Liver (tissue), 8 donors: ENCODE measurements at regions not wholly inside any gene's neighbourhood (a gene's known extent, or its start where the extent isn't known, plus 50 kb on each side); places are given as distances from the start of the nearest gene placed in this dataset.

Source experiments
- DNase-seq: peaks from one replicate; pipeline ENCODE4 v3.0.0-alpha.2; 2017; ENCODE audit warnings: low spot score
- H3K27ac ChIP-seq, 2 donors: one replicate each; pipeline ENCODE4 v1.7.0; 2013; ENCODE audit warnings: inconsistent platforms in 2 of 2, low read length in 2 of 2, control low read depth in 1 of 2, low read depth in 1 of 2, mild to moderate bottlenecking in 1 of 2
- H3K27me3 ChIP-seq, 4 donors: one replicate each; pipeline versions ENCODE4 v1.6.1 to v1.7.0; 2013; ENCODE audit warnings: low read length in 3 of 4, inconsistent platforms in 1 of 4, mild to moderate bottlenecking in 1 of 4, moderate library complexity in 1 of 4; ENCODE audit not compliant: control insufficient read depth in 4 of 4, insufficient read depth in 4 of 4
- H3K36me3 ChIP-seq, 4 donors: one replicate each; pipeline versions ENCODE4 v1.6.1 to v1.7.0; 2013; ENCODE audit warnings: low read length in 3 of 4, mild to moderate bottlenecking in 3 of 4, low read depth in 1 of 4, moderate library complexity in 1 of 4; ENCODE audit not compliant: control insufficient read depth in 4 of 4, insufficient read depth in 3 of 4
- H3K4me1 ChIP-seq, 4 donors: one replicate each; pipeline versions ENCODE4 v1.6.1 to v1.7.0; 2013; ENCODE audit warnings: low read length in 3 of 4, mild to moderate bottlenecking in 3 of 4, moderate library complexity in 1 of 4; ENCODE audit not compliant: control insufficient read depth in 4 of 4, insufficient read depth in 4 of 4
- H3K4me3 ChIP-seq, 3 donors: one replicate each; pipeline versions ENCODE4 v1.6.1 to v1.7.0; 2013; ENCODE audit warnings: low read length in 3 of 3, control low read depth in 1 of 3, low read depth in 1 of 3, mild to moderate bottlenecking in 1 of 3
- H3K9ac ChIP-seq, 2 donors: one replicate each; pipeline ENCODE4 v1.7.0; 2013; ENCODE audit warnings: low read length in 2 of 2, mild to moderate bottlenecking in 2 of 2, moderate library complexity in 2 of 2, control low read depth in 1 of 2, low read depth in 1 of 2
- H3K9me3 ChIP-seq, 4 donors: one replicate each; pipeline versions ENCODE4 v1.6.1 to v1.7.0; 2013; ENCODE audit warnings: low read length in 3 of 4; ENCODE audit not compliant: control insufficient read depth in 4 of 4
- ATF3 ChIP-seq: IDR thresholded peaks from 2 replicates; pipeline ENCODE4 v1.6.1; 2016; ENCODE audit warnings: antibody characterized with exemption
- CTCF ChIP-seq: fragments of 150-350 bp; IDR thresholded peaks from 2 replicates; pipeline ENCODE4 v1.5.1; 2017; ENCODE audit warnings: improper control_type of control experiment, low read depth, low read length; ENCODE audit not compliant: missing input control
- EGR1 ChIP-seq, 2 donors: IDR thresholded peaks; 2 replicates each; pipeline ENCODE4 v1.6.1; 2016 to 2018; ENCODE audit warnings: antibody characterized with exemption in 2 of 2, low read depth in 2 of 2
- FOXA1 ChIP-seq: IDR thresholded peaks from 2 replicates; pipeline ENCODE4 v1.6.1; 2016; ENCODE audit warnings: antibody characterized with exemption
- FOXA2 ChIP-seq: IDR thresholded peaks from 2 replicates; pipeline ENCODE4 v1.6.1; 2016; ENCODE audit warnings: antibody characterized with exemption
- GABPA ChIP-seq, 2 donors: IDR thresholded peaks in 1 of 2; conservative IDR thresholded peaks in 1 of 2; 2 replicates each; pipeline ENCODE4 v1.6.1; 2016; ENCODE audit warnings: antibody characterized with exemption in 2 of 2, mild to moderate bottlenecking in 1 of 2, moderate library complexity in 1 of 2
- HNF4A ChIP-seq, 2 donors: conservative IDR thresholded peaks; 2 replicates each; pipeline ENCODE4 v1.6.1; 2016; ENCODE audit warnings: antibody characterized with exemption in 2 of 2, mild to moderate bottlenecking in 2 of 2
- HNF4G ChIP-seq: IDR thresholded peaks from 2 replicates; pipeline ENCODE4 v1.6.1; 2016; ENCODE audit warnings: antibody characterized with exemption
- JUND ChIP-seq, 2 donors: IDR thresholded peaks; 2 replicates each; pipeline ENCODE4 v1.6.1; 2016; ENCODE audit warnings: antibody characterized with exemption in 2 of 2
- NR2F2 ChIP-seq: IDR thresholded peaks from 2 replicates; pipeline ENCODE4 v1.6.1; 2016; ENCODE audit warnings: antibody characterized with exemption
- RAD21 ChIP-seq, 2 donors: IDR thresholded peaks; 2 replicates each; pipeline ENCODE4 v1.6.1; 2016; ENCODE audit warnings: antibody characterized with exemption in 2 of 2, mild to moderate bottlenecking in 2 of 2
- RXRA ChIP-seq, 2 donors: IDR thresholded peaks; 2 replicates each; pipeline ENCODE4 v1.6.1; 2017 to 2018; ENCODE audit warnings: antibody characterized with exemption in 2 of 2, mild to moderate bottlenecking in 1 of 2
- SP1 ChIP-seq: IDR thresholded peaks from 2 replicates; pipeline ENCODE4 v1.6.1; 2018; ENCODE audit warnings: antibody characterized with exemption, mild to moderate bottlenecking
- TAF1 ChIP-seq: conservative IDR thresholded peaks from 2 replicates; pipeline ENCODE4 v1.6.1; 2016; ENCODE audit warnings: antibody characterized with exemption, mild to moderate bottlenecking
- YY1 ChIP-seq: IDR thresholded peaks from 2 replicates; pipeline ENCODE4 v1.6.1; 2016; ENCODE audit warnings: antibody characterized with exemption, mild to moderate bottlenecking
- WGBS: extraction: QIAGEN DNeasy Blood & Tissue Kit; methylation state at CpG from one replicate; pipeline ENCODE4 v1.1.7; 2013; 5-methylcytosine and 5-hydroxymethylcytosine counted together
- TF ChIP-seq, protein P1 (sequence below): IDR thresholded peaks from 2 replicates; pipeline ENCODE4 v1.6.1; 2016; ENCODE audit warnings: antibody characterized with exemption, mild to moderate bottlenecking
- TF ChIP-seq, protein P2 (sequence below): IDR thresholded peaks from 2 replicates; pipeline ENCODE4 v1.6.1; 2016; ENCODE audit warnings: antibody characterized with exemption
- TF ChIP-seq, protein P3 (sequence below): IDR thresholded peaks from 2 replicates; pipeline ENCODE4 v1.6.1; 2016; ENCODE audit warnings: antibody characterized with exemption
- donor health status: healthy.
- donor health status: healthy.
- donor health status: healthy.
- donor health status: healthy.
- donor health status: healthy.

DNA sequence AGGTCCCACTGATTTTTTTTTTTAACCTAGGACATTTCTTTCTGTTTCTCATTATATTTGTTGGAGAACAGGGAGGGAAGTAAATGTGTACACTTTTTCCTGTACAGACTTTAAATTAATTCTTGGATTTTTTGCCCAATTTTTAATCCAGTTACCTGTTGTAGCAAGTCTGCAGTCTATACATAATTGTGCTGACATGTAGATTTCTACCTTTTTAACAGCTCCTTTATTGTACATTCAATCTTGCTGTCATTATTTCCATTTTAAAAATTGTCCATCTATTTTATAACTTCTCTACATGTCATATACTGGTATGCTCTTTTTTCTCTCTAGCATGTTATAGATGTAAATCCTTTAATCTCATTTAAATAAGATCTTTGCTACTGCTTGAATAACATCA lies 1838.7 kb upstream of the CDH9 start:
- Histone ChIP-seq H3K27ac (no peak overlapping the region), H3K27me3 (no peaks in the 10 kb centered on the region), H3K9me3 (peaks cover 0 to 2% (median 0%) of the 10 kb centered on the region in 4 donors), H3K4me1 (no peaks in the 10 kb centered on the region), H3K9ac (no peak overlapping the region), H3K36me3 (no peaks in the 10 kb centered on the region), H3K4me3 (no peak overlapping the region)
- TF ChIP-seq EGR1 (IDR thresholded peaks at IDR 0.05; ENCODE audit: low read depth in 2 of 2) (no peak), TAF1 (no peak), RAD21 (IDR thresholded peaks at IDR 0.05) (no peak), RXRA (IDR thresholded peaks at IDR 0.05) (no peak), CTCF (no peak), YY1 (no peak), GABPA (IDR thresholded peaks at IDR 0.05 in 1 of 2, conservative IDR thresholded peaks at IDR 0.05 in 1 of 2) (no peak), HNF4G (no peak), FOXA1 (no peak), ATF3 (no peak), HNF4A (conservative IDR thresholded peaks at IDR 0.05) (no peak), JUND (IDR thresholded peaks at IDR 0.05) (no peak)
- TF ChIP-seq, protein P1, sequence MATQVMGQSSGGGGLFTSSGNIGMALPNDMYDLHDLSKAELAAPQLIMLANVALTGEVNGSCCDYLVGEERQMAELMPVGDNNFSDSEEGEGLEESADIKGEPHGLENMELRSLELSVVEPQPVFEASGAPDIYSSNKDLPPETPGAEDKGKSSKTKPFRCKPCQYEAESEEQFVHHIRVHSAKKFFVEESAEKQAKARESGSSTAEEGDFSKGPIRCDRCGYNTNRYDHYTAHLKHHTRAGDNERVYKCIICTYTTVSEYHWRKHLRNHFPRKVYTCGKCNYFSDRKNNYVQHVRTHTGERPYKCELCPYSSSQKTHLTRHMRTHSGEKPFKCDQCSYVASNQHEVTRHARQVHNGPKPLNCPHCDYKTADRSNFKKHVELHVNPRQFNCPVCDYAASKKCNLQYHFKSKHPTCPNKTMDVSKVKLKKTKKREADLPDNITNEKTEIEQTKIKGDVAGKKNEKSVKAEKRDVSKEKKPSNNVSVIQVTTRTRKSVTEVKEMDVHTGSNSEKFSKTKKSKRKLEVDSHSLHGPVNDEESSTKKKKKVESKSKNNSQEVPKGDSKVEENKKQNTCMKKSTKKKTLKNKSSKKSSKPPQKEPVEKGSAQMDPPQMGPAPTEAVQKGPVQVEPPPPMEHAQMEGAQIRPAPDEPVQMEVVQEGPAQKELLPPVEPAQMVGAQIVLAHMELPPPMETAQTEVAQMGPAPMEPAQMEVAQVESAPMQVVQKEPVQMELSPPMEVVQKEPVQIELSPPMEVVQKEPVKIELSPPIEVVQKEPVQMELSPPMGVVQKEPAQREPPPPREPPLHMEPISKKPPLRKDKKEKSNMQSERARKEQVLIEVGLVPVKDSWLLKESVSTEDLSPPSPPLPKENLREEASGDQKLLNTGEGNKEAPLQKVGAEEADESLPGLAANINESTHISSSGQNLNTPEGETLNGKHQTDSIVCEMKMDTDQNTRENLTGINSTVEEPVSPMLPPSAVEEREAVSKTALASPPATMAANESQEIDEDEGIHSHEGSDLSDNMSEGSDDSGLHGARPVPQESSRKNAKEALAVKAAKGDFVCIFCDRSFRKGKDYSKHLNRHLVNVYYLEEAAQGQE = no peak
- TF ChIP-seq, protein P2, sequence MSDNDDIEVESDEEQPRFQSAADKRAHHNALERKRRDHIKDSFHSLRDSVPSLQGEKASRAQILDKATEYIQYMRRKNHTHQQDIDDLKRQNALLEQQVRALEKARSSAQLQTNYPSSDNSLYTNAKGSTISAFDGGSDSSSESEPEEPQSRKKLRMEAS = no peak
- TF ChIP-seq, protein P3, sequence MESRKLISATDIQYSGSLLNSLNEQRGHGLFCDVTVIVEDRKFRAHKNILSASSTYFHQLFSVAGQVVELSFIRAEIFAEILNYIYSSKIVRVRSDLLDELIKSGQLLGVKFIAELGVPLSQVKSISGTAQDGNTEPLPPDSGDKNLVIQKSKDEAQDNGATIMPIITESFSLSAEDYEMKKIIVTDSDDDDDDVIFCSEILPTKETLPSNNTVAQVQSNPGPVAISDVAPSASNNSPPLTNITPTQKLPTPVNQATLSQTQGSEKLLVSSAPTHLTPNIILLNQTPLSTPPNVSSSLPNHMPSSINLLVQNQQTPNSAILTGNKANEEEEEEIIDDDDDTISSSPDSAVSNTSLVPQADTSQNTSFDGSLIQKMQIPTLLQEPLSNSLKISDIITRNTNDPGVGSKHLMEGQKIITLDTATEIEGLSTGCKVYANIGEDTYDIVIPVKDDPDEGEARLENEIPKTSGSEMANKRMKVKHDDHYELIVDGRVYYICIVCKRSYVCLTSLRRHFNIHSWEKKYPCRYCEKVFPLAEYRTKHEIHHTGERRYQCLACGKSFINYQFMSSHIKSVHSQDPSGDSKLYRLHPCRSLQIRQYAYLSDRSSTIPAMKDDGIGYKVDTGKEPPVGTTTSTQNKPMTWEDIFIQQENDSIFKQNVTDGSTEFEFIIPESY = no peak
- no peak for DNase-seq

GRCh38 chr5:28864006-28864405 lies 1825.6 kb upstream of the CDH9 start:
- Histone ChIP-seq H3K27ac (no peak overlapping the region), H3K27me3 (no peaks in the 10 kb centered on the region), H3K36me3 (no peaks in the 10 kb centered on the region), H3K9ac (no peak overlapping the region), H3K4me1 (no peaks in the 10 kb centered on the region), H3K9me3 (no peaks in the 10 kb centered on the region), H3K4me3 (no peak overlapping the region)
- WGBS = 30% methylated on average over 2 of the region's 2 CpGs
- DNase-seq = no peak
- TF ChIP-seq JUND (IDR thresholded peaks at IDR 0.05) (no peak), GABPA (IDR thresholded peaks at IDR 0.05 in 1 of 2, conservative IDR thresholded peaks at IDR 0.05 in 1 of 2) (no peak), SP1 (no peak), NR2F2 (no peak), RXRA (IDR thresholded peaks at IDR 0.05) (no peak), HNF4G (no peak), EGR1 (IDR thresholded peaks at IDR 0.05; ENCODE audit: low read depth in 2 of 2) (no peak), HNF4A (conservative IDR thresholded peaks at IDR 0.05) (no peak), FOXA1 (no peak), TAF1 (no peak), YY1 (no peak), RAD21 (IDR thresholded peaks at IDR 0.05) (no peak), FOXA2 (no peak)
- TF ChIP-seq, protein P1 = no peak
- TF ChIP-seq, protein P3 = no peak
